Liver (tissue), 8 donors: ENCODE measurements at regions not wholly inside any gene's neighbourhood (a gene's known extent, or its start where the extent isn't known, plus 50 kb on each side); places are given as distances from the start of the nearest gene placed in this dataset.

ENCODE experiments used
- DNase-seq: peaks from one replicate; pipeline ENCODE4 v3.0.0-alpha.2; 2017; ENCODE audit warnings: low spot score
- H3K27ac ChIP-seq, 2 donors: one replicate each; pipeline ENCODE4 v1.7.0; 2013; ENCODE audit warnings: inconsistent platforms in 2 of 2, low read length in 2 of 2, control low read depth in 1 of 2, low read depth in 1 of 2, mild to moderate bottlenecking in 1 of 2
- H3K27me3 ChIP-seq, 4 donors: one replicate each; pipeline versions ENCODE4 v1.6.1 to v1.7.0; 2013; ENCODE audit warnings: low read length in 3 of 4, inconsistent platforms in 1 of 4, mild to moderate bottlenecking in 1 of 4, moderate library complexity in 1 of 4; ENCODE audit not compliant: control insufficient read depth in 4 of 4, insufficient read depth in 4 of 4
- H3K36me3 ChIP-seq, 4 donors: one replicate each; pipeline versions ENCODE4 v1.6.1 to v1.7.0; 2013; ENCODE audit warnings: low read length in 3 of 4, mild to moderate bottlenecking in 3 of 4, low read depth in 1 of 4, moderate library complexity in 1 of 4; ENCODE audit not compliant: control insufficient read depth in 4 of 4, insufficient read depth in 3 of 4
- H3K4me1 ChIP-seq, 4 donors: one replicate each; pipeline versions ENCODE4 v1.6.1 to v1.7.0; 2013; ENCODE audit warnings: low read length in 3 of 4, mild to moderate bottlenecking in 3 of 4, moderate library complexity in 1 of 4; ENCODE audit not compliant: control insufficient read depth in 4 of 4, insufficient read depth in 4 of 4
- H3K4me3 ChIP-seq, 3 donors: one replicate each; pipeline versions ENCODE4 v1.6.1 to v1.7.0; 2013; ENCODE audit warnings: low read length in 3 of 3, control low read depth in 1 of 3, low read depth in 1 of 3, mild to moderate bottlenecking in 1 of 3
- H3K9ac ChIP-seq, 2 donors: one replicate each; pipeline ENCODE4 v1.7.0; 2013; ENCODE audit warnings: low read length in 2 of 2, mild to moderate bottlenecking in 2 of 2, moderate library complexity in 2 of 2, control low read depth in 1 of 2, low read depth in 1 of 2
- H3K9me3 ChIP-seq, 4 donors: one replicate each; pipeline versions ENCODE4 v1.6.1 to v1.7.0; 2013; ENCODE audit warnings: low read length in 3 of 4; ENCODE audit not compliant: control insufficient read depth in 4 of 4
- EGR1 ChIP-seq, 2 donors: IDR thresholded peaks; 2 replicates each; pipeline ENCODE4 v1.6.1; 2016 to 2018; ENCODE audit warnings: antibody characterized with exemption in 2 of 2, low read depth in 2 of 2
- FOXA1 ChIP-seq: IDR thresholded peaks from 2 replicates; pipeline ENCODE4 v1.6.1; 2016; ENCODE audit warnings: antibody characterized with exemption
- FOXA2 ChIP-seq: IDR thresholded peaks from 2 replicates; pipeline ENCODE4 v1.6.1; 2016; ENCODE audit warnings: antibody characterized with exemption
- GABPA ChIP-seq, 2 donors: IDR thresholded peaks in 1 of 2; conservative IDR thresholded peaks in 1 of 2; 2 replicates each; pipeline ENCODE4 v1.6.1; 2016; ENCODE audit warnings: antibody characterized with exemption in 2 of 2, mild to moderate bottlenecking in 1 of 2, moderate library complexity in 1 of 2
- HNF4A ChIP-seq, 2 donors: conservative IDR thresholded peaks; 2 replicates each; pipeline ENCODE4 v1.6.1; 2016; ENCODE audit warnings: antibody characterized with exemption in 2 of 2, mild to moderate bottlenecking in 2 of 2
- HNF4G ChIP-seq: IDR thresholded peaks from 2 replicates; pipeline ENCODE4 v1.6.1; 2016; ENCODE audit warnings: antibody characterized with exemption
- JUND ChIP-seq, 2 donors: IDR thresholded peaks; 2 replicates each; pipeline ENCODE4 v1.6.1; 2016; ENCODE audit warnings: antibody characterized with exemption in 2 of 2
- NR2F2 ChIP-seq: IDR thresholded peaks from 2 replicates; pipeline ENCODE4 v1.6.1; 2016; ENCODE audit warnings: antibody characterized with exemption
- RAD21 ChIP-seq, 2 donors: IDR thresholded peaks; 2 replicates each; pipeline ENCODE4 v1.6.1; 2016; ENCODE audit warnings: antibody characterized with exemption in 2 of 2, mild to moderate bottlenecking in 2 of 2
- SP1 ChIP-seq: IDR thresholded peaks from 2 replicates; pipeline ENCODE4 v1.6.1; 2018; ENCODE audit warnings: antibody characterized with exemption, mild to moderate bottlenecking
- TAF1 ChIP-seq: conservative IDR thresholded peaks from 2 replicates; pipeline ENCODE4 v1.6.1; 2016; ENCODE audit warnings: antibody characterized with exemption, mild to moderate bottlenecking
- YY1 ChIP-seq: IDR thresholded peaks from 2 replicates; pipeline ENCODE4 v1.6.1; 2016; ENCODE audit warnings: antibody characterized with exemption, mild to moderate bottlenecking
- WGBS: extraction: QIAGEN DNeasy Blood & Tissue Kit; methylation state at CpG from one replicate; pipeline ENCODE4 v1.1.7; 2013; 5-methylcytosine and 5-hydroxymethylcytosine counted together
- TF ChIP-seq, protein P1 (sequence below): IDR thresholded peaks from 2 replicates; pipeline ENCODE4 v1.6.1; 2016; ENCODE audit warnings: antibody characterized with exemption
- TF ChIP-seq, protein P2 (sequence below): IDR thresholded peaks from 2 replicates; pipeline ENCODE4 v1.6.1; 2016; ENCODE audit warnings: antibody characterized with exemption
- TF ChIP-seq, protein P3 (sequence below): IDR thresholded peaks from 2 replicates; pipeline ENCODE4 v1.6.1; 2016; ENCODE audit warnings: antibody characterized with exemption
- TF ChIP-seq, protein P4 (sequence below): IDR thresholded peaks from 2 replicates; pipeline ENCODE4 v1.6.1; 2016; ENCODE audit warnings: antibody characterized with exemption, mild to moderate bottlenecking
- TF ChIP-seq, protein P5 (sequence below): fragments of 150-350 bp; IDR thresholded peaks from 2 replicates; pipeline ENCODE4 v1.5.1; 2017; ENCODE audit warnings: improper control_type of control experiment, low read depth, low read length; ENCODE audit not compliant: missing input control
- donor health status: healthy.
- donor health status: healthy.
- donor health status: healthy.
- donor health status: healthy.
- donor health status: healthy.

DNA sequence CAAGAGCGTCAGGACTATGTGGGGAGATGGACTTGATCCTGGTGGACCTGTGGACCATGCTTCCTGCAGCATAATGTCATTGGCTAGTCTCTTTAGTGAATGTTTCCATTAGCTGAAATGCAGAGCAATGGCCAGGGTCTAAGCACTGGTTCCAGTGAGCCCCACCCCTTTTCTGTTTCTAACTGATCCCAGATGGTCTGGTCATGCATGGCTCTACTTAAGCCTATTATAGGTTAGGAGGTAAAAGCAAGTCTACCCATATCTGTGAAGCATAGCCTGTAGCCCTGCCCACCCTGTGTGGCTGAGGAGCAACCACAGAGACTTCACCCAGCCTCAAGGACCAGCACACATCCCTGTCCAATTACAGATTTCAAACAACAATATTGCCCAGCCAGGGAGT lies 419.2 kb downstream of the ZNF385D start (continued):
- TF ChIP-seq, protein P1, sequence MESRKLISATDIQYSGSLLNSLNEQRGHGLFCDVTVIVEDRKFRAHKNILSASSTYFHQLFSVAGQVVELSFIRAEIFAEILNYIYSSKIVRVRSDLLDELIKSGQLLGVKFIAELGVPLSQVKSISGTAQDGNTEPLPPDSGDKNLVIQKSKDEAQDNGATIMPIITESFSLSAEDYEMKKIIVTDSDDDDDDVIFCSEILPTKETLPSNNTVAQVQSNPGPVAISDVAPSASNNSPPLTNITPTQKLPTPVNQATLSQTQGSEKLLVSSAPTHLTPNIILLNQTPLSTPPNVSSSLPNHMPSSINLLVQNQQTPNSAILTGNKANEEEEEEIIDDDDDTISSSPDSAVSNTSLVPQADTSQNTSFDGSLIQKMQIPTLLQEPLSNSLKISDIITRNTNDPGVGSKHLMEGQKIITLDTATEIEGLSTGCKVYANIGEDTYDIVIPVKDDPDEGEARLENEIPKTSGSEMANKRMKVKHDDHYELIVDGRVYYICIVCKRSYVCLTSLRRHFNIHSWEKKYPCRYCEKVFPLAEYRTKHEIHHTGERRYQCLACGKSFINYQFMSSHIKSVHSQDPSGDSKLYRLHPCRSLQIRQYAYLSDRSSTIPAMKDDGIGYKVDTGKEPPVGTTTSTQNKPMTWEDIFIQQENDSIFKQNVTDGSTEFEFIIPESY = no peak
- TF ChIP-seq FOXA2 = no peak
- no peak for TF ChIP-seq SP1

DNA sequence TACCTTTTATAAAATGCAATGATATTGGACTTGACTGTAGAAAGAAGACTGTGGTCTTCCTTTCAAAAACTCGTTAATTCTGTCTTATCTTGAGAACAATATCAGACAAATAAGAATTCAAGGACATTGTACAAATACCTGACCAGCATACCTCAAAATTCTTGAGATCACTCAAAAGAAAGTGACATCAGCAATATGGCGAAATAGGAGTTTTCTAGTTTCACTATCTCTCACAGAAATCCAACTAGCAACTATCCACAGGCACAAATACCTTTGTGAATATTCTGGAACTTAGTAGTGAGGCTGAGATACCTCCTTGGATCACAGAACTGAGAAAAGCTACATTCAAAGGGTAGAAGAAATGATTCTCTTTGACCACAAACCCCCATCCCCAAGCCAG lies 419.7 kb downstream of the ZNF385D start:
- 73% methylated on average over 2 of the region's 2 CpGs for WGBS

More for the DNA sequence above, 419.7 kb downstream of the ZNF385D start:
- Histone ChIP-seq H3K36me3 (no peaks in the 10 kb centered on the region), H3K9ac (no peak overlapping the region), H3K9me3 (no peaks in the 10 kb centered on the region), H3K4me3 (no peak overlapping the region), H3K27me3 (no peaks in the 10 kb centered on the region), H3K27ac (no peak overlapping the region), H3K4me1 (peaks cover 0 to 6% (median 2%) of the 10 kb centered on the region in 4 donors)
- TF ChIP-seq YY1 (no peak), GABPA (IDR thresholded peaks at IDR 0.05 in 1 of 2, conservative IDR thresholded peaks at IDR 0.05 in 1 of 2) (no peak), RAD21 (IDR thresholded peaks at IDR 0.05) (no peak), TAF1 (no peak), EGR1 (IDR thresholded peaks at IDR 0.05; ENCODE audit: low read depth in 2 of 2) (no peak), JUND (IDR thresholded peaks at IDR 0.05) (no peak), NR2F2 (no peak), SP1 (no peak), FOXA1 (no peak), HNF4G (no peak), HNF4A (conservative IDR thresholded peaks at IDR 0.05) (no peak), FOXA2 (no peak)
- TF ChIP-seq, protein P2, sequence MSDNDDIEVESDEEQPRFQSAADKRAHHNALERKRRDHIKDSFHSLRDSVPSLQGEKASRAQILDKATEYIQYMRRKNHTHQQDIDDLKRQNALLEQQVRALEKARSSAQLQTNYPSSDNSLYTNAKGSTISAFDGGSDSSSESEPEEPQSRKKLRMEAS = no peak
- TF ChIP-seq, protein P3, sequence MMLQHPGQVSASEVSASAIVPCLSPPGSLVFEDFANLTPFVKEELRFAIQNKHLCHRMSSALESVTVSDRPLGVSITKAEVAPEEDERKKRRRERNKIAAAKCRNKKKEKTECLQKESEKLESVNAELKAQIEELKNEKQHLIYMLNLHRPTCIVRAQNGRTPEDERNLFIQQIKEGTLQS = no peak
- TF ChIP-seq, protein P1 = no peak
- TF ChIP-seq, protein P4, sequence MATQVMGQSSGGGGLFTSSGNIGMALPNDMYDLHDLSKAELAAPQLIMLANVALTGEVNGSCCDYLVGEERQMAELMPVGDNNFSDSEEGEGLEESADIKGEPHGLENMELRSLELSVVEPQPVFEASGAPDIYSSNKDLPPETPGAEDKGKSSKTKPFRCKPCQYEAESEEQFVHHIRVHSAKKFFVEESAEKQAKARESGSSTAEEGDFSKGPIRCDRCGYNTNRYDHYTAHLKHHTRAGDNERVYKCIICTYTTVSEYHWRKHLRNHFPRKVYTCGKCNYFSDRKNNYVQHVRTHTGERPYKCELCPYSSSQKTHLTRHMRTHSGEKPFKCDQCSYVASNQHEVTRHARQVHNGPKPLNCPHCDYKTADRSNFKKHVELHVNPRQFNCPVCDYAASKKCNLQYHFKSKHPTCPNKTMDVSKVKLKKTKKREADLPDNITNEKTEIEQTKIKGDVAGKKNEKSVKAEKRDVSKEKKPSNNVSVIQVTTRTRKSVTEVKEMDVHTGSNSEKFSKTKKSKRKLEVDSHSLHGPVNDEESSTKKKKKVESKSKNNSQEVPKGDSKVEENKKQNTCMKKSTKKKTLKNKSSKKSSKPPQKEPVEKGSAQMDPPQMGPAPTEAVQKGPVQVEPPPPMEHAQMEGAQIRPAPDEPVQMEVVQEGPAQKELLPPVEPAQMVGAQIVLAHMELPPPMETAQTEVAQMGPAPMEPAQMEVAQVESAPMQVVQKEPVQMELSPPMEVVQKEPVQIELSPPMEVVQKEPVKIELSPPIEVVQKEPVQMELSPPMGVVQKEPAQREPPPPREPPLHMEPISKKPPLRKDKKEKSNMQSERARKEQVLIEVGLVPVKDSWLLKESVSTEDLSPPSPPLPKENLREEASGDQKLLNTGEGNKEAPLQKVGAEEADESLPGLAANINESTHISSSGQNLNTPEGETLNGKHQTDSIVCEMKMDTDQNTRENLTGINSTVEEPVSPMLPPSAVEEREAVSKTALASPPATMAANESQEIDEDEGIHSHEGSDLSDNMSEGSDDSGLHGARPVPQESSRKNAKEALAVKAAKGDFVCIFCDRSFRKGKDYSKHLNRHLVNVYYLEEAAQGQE = no peak
- TF ChIP-seq, protein P5, sequence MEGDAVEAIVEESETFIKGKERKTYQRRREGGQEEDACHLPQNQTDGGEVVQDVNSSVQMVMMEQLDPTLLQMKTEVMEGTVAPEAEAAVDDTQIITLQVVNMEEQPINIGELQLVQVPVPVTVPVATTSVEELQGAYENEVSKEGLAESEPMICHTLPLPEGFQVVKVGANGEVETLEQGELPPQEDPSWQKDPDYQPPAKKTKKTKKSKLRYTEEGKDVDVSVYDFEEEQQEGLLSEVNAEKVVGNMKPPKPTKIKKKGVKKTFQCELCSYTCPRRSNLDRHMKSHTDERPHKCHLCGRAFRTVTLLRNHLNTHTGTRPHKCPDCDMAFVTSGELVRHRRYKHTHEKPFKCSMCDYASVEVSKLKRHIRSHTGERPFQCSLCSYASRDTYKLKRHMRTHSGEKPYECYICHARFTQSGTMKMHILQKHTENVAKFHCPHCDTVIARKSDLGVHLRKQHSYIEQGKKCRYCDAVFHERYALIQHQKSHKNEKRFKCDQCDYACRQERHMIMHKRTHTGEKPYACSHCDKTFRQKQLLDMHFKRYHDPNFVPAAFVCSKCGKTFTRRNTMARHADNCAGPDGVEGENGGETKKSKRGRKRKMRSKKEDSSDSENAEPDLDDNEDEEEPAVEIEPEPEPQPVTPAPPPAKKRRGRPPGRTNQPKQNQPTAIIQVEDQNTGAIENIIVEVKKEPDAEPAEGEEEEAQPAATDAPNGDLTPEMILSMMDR = no peak
- DNase-seq = no peak
